ENCODE measurements at regions not wholly inside any gene's neighbourhood (a gene's known extent, or its start where the extent isn't known, plus 50 kb on each side); places are given as distances from the start of the nearest gene placed in this dataset.

- no peaks in the 10 kb centered on the region for H3K27me3 ChIP-seq (ENCODE audit: control insufficient read depth in 2 of 2, insufficient read depth in 2 of 2, low read length in 2 of 2)
- no peaks in the 10 kb centered on the region for H3K4me1 ChIP-seq (ENCODE audit: control insufficient read depth in 1 of 2, insufficient read depth in 2 of 2, low read length in 2 of 2)
- Mint-ChIP-seq H3K4me3 (no peak overlapping the region), H3K4me1 (no peaks in the 10 kb centered on the region), H3K27me3 (ENCODE audit: low read depth in 3 of 3) (no peaks in the 10 kb centered on the region), H3K36me3 (no peaks in the 10 kb centered on the region), H3K9me3 (peaks cover 0 to 6% (median 0%) of the 10 kb centered on the region in 7 donors), H3K27ac (no peak overlapping the region)
- intact Hi-C loops (cut with micrococcal nuclease), result no loop called here
- no peak overlapping the region for H3K27ac ChIP-seq (ENCODE audit: low read depth in 1 of 2, low read length in 2 of 2)
- no peaks in the 10 kb centered on the region for H3K36me3 ChIP-seq (replicated peaks in 1 of 2; ENCODE audit: control insufficient read depth in 1 of 2, insufficient read depth in 2 of 2, low read length in 2 of 2)
- H4K20me1 ChIP-seq (ENCODE audit: insufficient read depth, low read length), result no peaks in the 10 kb centered on the region
- no peak overlapping the region for H3K4me3 ChIP-seq (replicated peaks in 1 of 3; ENCODE audit: low read depth in 2 of 3, low read length in 3 of 3)
- H2AFZ ChIP-seq (ENCODE audit: insufficient read depth, low read depth, low read length, poor library complexity, severe bottlenecking), result no peak overlapping the region
- H3K9ac ChIP-seq (ENCODE audit: insufficient read depth, low read length, poor library complexity, severe bottlenecking), result no peak overlapping the region
- 88% methylated on average over 3 of the region's 4 CpGs for WGBS (ENCODE audit: insufficient coverage)
- H3K9me3 ChIP-seq (replicated peaks in 1 of 2; ENCODE audit: control insufficient read depth in 1 of 2, insufficient read depth in 1 of 2, low read length in 2 of 2), result no peaks in the 10 kb centered on the region
- H3K4me2 ChIP-seq (replicated peaks; ENCODE audit: extremely low read depth, low read length, poor library complexity, severe bottlenecking), result no peak overlapping the region
- DNase-seq, result no peak
- TF ChIP-seq CTCF (IDR thresholded peaks at IDR 0.05), result no peak
- H3K79me2 ChIP-seq (ENCODE audit: insufficient read depth, low read length), result no peaks in the 10 kb centered on the region
These were observed 392.0 kb downstream of the RPL10L start for GRCh38 chr14:46259536-46259935.

GRCh38 chr14:46256381-46256780, 395.2 kb downstream of the RPL10L start:
- Mint-ChIP-seq H3K27me3 (ENCODE audit: low read depth in 3 of 3) (no peaks in the 10 kb centered on the region), H3K27ac (no peak overlapping the region), H3K4me1 (no peaks in the 10 kb centered on the region), H3K4me3 (no peak overlapping the region), H3K36me3 (no peaks in the 10 kb centered on the region), H3K9me3 (no peaks in the 10 kb centered on the region)
- H3K4me2 ChIP-seq (replicated peaks; ENCODE audit: extremely low read depth, low read length, poor library complexity, severe bottlenecking), result no peak overlapping the region
- H3K79me2 ChIP-seq (ENCODE audit: insufficient read depth, low read length), result no peaks in the 10 kb centered on the region
- TF ChIP-seq CTCF (IDR thresholded peaks at IDR 0.05), result no peak
- intact Hi-C loops (cut with micrococcal nuclease), result no loop called here
- H4K20me1 ChIP-seq (ENCODE audit: insufficient read depth, low read length), result no peaks in the 10 kb centered on the region
- H3K9me3 ChIP-seq (replicated peaks in 1 of 2; ENCODE audit: control insufficient read depth in 1 of 2, insufficient read depth in 1 of 2, low read length in 2 of 2), result no peaks in the 10 kb centered on the region
- H3K36me3 ChIP-seq (replicated peaks in 1 of 2; ENCODE audit: control insufficient read depth in 1 of 2, insufficient read depth in 2 of 2, low read length in 2 of 2), result no peaks in the 10 kb centered on the region
- H3K4me1 ChIP-seq (ENCODE audit: control insufficient read depth in 1 of 2, insufficient read depth in 2 of 2, low read length in 2 of 2), result no peaks in the 10 kb centered on the region
- no peak overlapping the region for H3K9ac ChIP-seq (ENCODE audit: insufficient read depth, low read length, poor library complexity, severe bottlenecking)
- no peak overlapping the region for H3K4me3 ChIP-seq (replicated peaks in 1 of 3; ENCODE audit: low read depth in 2 of 3, low read length in 3 of 3)
- H3K27ac ChIP-seq (ENCODE audit: low read depth in 1 of 2, low read length in 2 of 2), result no peak overlapping the region
- no peaks in the 10 kb centered on the region for H3K27me3 ChIP-seq (ENCODE audit: control insufficient read depth in 2 of 2, insufficient read depth in 2 of 2, low read length in 2 of 2)
- WGBS (ENCODE audit: insufficient coverage), result no CpG with 5 or more reads among the region's 3 CpGs
- no peak overlapping the region for H2AFZ ChIP-seq (ENCODE audit: insufficient read depth, low read depth, low read length, poor library complexity, severe bottlenecking)
- DNase-seq, result no peak
